Ectodermal cell (in vitro differentiated cells): ENCODE measurements at regions not wholly inside any gene's neighbourhood (a gene's known extent, or its start where the extent isn't known, plus 50 kb on each side); places are given as distances from the start of the nearest gene placed in this dataset.

Source experiments
- H3K27ac ChIP-seq: 2 replicates; pipeline ENCODE4 v1.7.0; 2013; ENCODE audit warnings: mild to moderate bottlenecking, low read depth, low read length; ENCODE audit not compliant: insufficient read depth, poor library complexity, severe bottlenecking
- H3K27me3 ChIP-seq: 2 replicates; pipeline ENCODE4 v1.7.0; 2013; ENCODE audit warnings: mild to moderate bottlenecking, low read length; ENCODE audit not compliant: insufficient read depth, control insufficient read depth, poor library complexity, severe bottlenecking
- H3K36me3 ChIP-seq: one replicate; pipeline ENCODE4 v1.7.0; 2013; ENCODE audit warnings: low read length; ENCODE audit not compliant: control insufficient read depth, insufficient read depth
- H3K4me1 ChIP-seq: one replicate; pipeline ENCODE4 v1.7.0; 2013; ENCODE audit warnings: low read length; ENCODE audit not compliant: control insufficient read depth, insufficient read depth
- H3K4me3 ChIP-seq: 2 replicates; pipeline ENCODE4 v1.7.0; 2013; ENCODE audit warnings: low read depth, low read length, control low read depth; ENCODE audit not compliant: insufficient read depth
- H3K9me3 ChIP-seq: 2 replicates; pipeline ENCODE4 v1.7.0; 2013; ENCODE audit warnings: mild to moderate bottlenecking, low read length, moderate library complexity; ENCODE audit not compliant: control insufficient read depth
- WGBS, 2 experiments: methylation state at CpG; one replicate each; pipeline ENCODE4 v1.1.7; 2013; ENCODE audit warnings: missing lambda C conversion rate in 2 of 2; 5-methylcytosine and 5-hydroxymethylcytosine counted together

DNA sequence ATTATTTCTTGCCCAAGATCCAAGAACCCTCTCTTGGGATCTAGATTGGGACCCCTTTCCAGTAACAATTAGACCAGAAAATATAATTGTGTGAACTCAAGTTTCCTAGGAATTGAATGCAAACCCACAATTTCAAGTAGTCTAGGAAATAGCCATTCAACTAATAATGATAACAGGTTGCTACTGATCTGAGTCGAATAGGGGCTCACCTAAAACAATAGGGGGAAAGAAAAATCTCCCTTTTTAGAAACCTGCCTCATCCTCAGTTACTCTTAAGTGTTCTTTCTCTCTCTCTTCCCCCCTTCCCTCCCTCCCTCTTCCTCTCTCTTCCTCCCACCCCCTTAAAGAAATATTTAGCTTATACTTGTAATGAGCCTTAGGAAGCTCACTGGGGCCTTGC is 555.3 kb downstream of the IGSF11 start:
- Histone ChIP-seq H3K4me1 (peaks cover 4% of the 10 kb centered on the region), H3K27me3 (no peaks in the 10 kb centered on the region), H3K4me3 (no peak overlapping the region), H3K27ac (no peak overlapping the region), H3K36me3 (no peaks in the 10 kb centered on the region), H3K9me3 (no peaks in the 10 kb centered on the region)
- 78 to 88% methylated on average over 1 of the region's 1 CpG for WGBS, 2 experiments

DNA sequence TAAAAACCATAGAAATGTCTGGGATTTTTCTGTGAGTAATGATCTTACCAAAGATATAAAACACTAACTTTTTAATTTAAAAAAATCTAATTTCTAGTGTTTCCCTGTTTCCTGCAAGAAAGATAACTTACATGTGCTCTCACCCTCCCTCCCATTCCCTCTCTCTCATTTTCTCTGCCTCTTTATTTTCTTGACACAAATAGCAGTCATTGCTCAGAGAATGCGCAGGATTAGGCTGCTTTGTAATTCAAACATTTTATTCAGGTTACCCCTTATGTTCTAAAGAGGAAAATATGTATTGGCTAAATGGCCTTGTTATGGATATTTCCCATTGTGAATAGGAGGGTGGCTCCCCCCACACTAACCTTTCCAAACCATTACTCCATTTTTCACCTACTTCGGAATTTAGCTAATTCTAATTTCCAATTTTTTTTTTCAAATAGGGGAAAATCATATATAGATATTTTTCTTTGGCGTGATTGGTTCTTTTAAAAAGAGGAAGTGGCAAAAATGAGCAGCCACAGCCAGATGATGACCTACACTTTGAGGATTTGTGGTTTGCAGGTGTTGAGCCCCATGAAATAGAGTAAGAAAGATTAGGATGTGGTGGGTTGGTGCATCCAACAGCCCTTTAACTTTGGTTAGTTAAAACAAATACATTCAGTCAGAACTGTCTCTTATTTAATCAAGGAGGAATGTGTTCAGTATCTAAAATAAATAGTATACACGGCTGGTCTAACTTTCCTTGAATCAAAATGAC is 554.4 kb downstream of the IGSF11 start:
- 23 to 36% methylated on average over 2 to 4 of the region's 4 CpGs for WGBS, 2 experiments
- no peaks in the 10 kb centered on the region for H3K9me3 ChIP-seq
- H3K27me3 ChIP-seq = no peaks in the 10 kb centered on the region
- no peak overlapping the region for H3K4me3 ChIP-seq
- H3K27ac ChIP-seq = no peak overlapping the region
- H3K4me1 ChIP-seq = peaks cover 4% of the 10 kb centered on the region
- H3K36me3 ChIP-seq = no peaks in the 10 kb centered on the region

DNA sequence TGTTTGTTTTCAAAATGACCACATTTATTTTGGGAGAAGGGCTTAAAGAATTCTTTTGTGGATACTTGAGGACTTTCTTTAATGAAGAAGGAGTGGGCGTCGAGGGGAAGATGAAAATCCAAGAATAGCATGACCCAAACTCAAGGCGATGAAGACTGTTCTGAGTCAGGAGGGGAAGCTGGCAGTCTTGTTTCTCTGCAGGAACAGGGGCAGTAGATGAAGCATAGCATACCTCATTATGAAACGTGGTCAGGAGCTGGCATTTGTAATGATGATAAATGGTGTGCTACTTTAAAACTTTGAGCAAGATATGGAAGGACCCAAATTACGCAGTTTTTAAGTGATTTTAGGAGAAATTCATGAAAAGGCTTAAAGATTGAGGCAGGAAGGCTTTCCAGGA is 549.0 kb downstream of the IGSF11 start:
- no peaks in the 10 kb centered on the region for H3K36me3 ChIP-seq
- no peaks in the 10 kb centered on the region for H3K27me3 ChIP-seq
- no peaks in the 10 kb centered on the region for H3K4me1 ChIP-seq
- H3K27ac ChIP-seq = no peak overlapping the region
- no peaks in the 10 kb centered on the region for H3K9me3 ChIP-seq
- H3K4me3 ChIP-seq = no peak overlapping the region
- WGBS, 2 experiments = 95% methylated on average over 5 of the region's 5 CpGs

DNA sequence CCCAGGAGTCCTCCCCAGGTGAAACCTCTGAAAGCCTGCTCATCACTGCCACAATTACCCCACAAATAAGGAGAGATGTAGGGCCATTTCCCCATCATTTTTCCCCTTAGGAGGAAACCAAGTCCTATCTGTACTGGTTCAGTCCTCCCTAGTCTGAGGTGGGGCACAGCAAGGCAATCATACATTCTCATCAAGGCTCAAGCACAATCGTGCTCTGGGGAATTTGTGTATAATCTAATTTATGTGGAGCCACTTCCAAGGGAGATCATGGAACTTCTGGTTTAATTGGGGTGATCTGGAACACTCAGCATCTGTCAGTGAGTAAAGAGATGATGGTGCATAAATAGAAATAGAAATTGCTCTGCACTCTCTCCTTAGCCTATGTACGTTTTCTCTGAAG is 546.9 kb downstream of the IGSF11 start:
- H3K36me3 ChIP-seq = no peaks in the 10 kb centered on the region
- 87 to 93% methylated on average over 2 of the region's 2 CpGs for whole genome bisulfite sequencing, 2 experiments
- no peak overlapping the region for H3K4me3 ChIP-seq
- H3K27me3 ChIP-seq = no peaks in the 10 kb centered on the region
- H3K9me3 ChIP-seq = no peaks in the 10 kb centered on the region
- H3K27ac ChIP-seq = no peak overlapping the region
- H3K4me1 ChIP-seq = no peaks in the 10 kb centered on the region

DNA sequence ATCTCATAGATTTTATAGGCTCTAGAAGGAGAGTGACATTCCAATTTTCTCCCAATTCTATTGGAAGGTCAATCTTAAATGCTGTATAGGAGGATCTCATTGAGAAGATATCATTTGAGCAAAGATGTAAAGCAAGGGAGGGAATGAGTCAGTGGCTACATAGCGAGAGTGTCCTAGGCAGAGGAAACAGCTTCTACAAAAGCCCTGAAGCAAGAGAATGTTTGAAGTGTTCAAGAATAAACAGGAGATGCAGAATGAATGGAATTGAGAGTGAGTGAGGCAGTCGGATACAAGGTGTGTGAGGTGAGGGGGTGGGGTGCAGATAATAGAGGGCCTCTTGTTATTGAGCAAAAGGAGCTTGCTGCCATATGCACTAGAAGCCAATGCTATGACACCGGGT is 545.9 kb downstream of the IGSF11 start:
- Histone ChIP-seq H3K4me1 (no peaks in the 10 kb centered on the region), H3K36me3 (no peaks in the 10 kb centered on the region), H3K27me3 (no peaks in the 10 kb centered on the region), H3K9me3 (no peaks in the 10 kb centered on the region), H3K4me3 (no peak overlapping the region), H3K27ac (no peak overlapping the region)
- 78 to 85% methylated on average over 2 of the region's 3 CpGs for WGBS, 2 experiments

DNA sequence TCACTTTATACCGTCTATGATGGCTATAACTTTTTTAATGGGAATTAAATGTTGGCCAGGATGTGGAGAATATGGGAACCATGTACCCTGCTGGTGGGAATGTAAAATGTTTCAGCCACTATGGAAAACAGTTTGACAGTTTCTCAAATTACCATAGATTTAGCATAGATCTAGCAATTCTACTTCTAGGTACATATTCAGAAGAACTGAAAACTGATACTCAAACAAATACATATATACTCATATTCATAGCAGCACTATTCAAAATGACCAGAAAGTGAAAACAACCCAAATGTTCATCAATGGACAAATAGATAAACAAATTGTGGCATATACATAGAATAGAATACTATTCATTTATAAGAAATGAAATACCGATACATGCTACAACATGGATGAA is 539.4 kb downstream of the IGSF11 start:
- WGBS, 2 experiments = 100% methylated on average over 1 to 2 of the region's 2 CpGs
- no peaks in the 10 kb centered on the region for H3K4me1 ChIP-seq
- H3K9me3 ChIP-seq = no peaks in the 10 kb centered on the region
- no peaks in the 10 kb centered on the region for H3K27me3 ChIP-seq
- H3K27ac ChIP-seq = no peak overlapping the region
- H3K4me3 ChIP-seq = no peak overlapping the region
- no peaks in the 10 kb centered on the region for H3K36me3 ChIP-seq

DNA sequence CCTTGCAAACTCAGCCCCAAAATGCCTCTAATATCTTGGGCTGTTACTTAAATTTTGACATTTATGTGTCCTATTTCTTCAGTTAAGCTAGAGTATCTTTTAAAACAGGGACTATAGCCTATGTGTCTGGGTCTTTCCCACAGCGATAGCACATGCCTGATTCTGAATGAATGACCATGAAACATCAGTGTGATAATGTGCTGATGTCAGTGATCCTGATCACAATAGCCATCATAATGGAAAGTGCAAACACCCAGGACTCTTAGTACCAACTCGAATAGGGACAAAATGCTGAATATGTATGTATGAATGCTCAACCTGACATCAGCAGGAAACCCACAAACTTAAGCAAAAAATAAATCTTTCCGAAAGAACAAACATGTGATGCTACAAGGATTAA is 537.4 kb downstream of the IGSF11 start:
- H3K27me3 ChIP-seq = no peaks in the 10 kb centered on the region
- WGBS, 2 experiments = 92 to 100% methylated on average over 2 to 3 of the region's 3 CpGs
- H3K9me3 ChIP-seq = no peaks in the 10 kb centered on the region
- H3K4me3 ChIP-seq = no peak overlapping the region
- H3K4me1 ChIP-seq = peaks cover 10% of the 10 kb centered on the region
- H3K27ac ChIP-seq = no peak overlapping the region
- no peaks in the 10 kb centered on the region for H3K36me3 ChIP-seq

DNA sequence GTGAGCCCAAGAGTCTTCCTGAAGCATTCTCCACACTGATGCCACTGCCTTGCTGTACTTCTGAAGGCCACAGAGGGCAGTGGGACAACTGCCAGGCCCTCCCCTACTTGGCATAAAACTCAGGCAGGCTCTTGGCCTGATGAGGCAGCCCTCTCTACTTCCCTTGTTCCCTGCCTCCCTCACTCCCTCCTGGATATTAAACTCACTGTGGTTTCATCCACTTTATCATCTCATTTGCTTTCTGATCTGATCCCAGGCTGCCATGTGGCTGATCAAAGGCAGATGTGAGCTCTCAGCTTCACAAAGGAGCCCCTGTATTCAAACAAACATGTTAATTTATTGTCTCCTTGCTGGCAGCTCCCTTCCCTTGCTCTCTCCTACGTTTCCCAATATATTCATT is 533.5 kb downstream of the IGSF11 start:
- no peaks in the 10 kb centered on the region for H3K27me3 ChIP-seq
- no peak overlapping the region for H3K4me3 ChIP-seq
- H3K4me1 ChIP-seq = peaks cover 10% of the 10 kb centered on the region
- H3K9me3 ChIP-seq = no peaks in the 10 kb centered on the region
- H3K27ac ChIP-seq = no peak overlapping the region
- WGBS, 2 experiments = 9 to 23% methylated on average over 1 of the region's 1 CpG
- no peaks in the 10 kb centered on the region for H3K36me3 ChIP-seq

DNA sequence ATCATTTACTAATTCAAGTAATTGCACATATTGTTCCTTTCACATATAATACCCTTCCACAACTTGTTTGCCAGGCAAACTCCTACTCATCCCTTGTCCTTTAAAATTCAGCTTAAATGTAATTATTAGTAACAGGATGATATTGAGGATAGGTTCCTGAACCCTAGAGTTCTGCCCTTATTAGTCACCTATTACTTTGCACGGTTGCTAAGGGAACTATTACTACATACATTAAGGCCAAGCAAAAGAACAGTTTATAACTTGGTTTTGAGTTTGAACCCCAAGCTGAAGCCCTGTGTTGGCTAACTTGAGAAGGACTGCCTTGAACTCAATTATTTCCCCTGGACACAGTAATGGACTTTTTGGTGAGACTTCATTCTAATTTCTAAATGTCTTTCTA is 529.7 kb downstream of the IGSF11 start:
- 91 to 100% methylated on average over 1 of the region's 1 CpG for WGBS, 2 experiments
- Histone ChIP-seq H3K27me3 (no peaks in the 10 kb centered on the region), H3K9me3 (no peaks in the 10 kb centered on the region), H3K4me1 (peaks cover 10% of the 10 kb centered on the region), H3K4me3 (no peak overlapping the region), H3K27ac (no peak overlapping the region), H3K36me3 (no peaks in the 10 kb centered on the region)

DNA sequence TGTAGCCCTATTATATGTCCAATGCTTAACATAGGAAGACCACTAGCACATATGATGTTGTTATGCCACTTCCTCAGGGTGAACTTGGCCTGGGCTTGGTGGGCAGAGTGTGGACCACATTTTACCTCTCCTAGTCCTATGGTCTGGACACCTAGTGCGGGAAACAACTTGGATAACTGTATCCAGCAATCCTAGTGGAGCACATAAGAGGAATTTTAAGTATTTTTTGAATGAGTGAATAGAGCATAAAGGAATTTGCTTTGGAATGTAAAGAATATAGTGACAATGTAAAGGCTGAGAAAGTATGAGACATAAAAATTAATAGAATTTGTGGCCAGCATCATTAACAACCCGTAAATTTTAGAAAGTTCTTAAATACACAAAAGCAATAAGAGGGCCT is 528.9 kb downstream of the IGSF11 start:
- Histone ChIP-seq H3K4me3 (no peak overlapping the region), H3K27me3 (no peaks in the 10 kb centered on the region), H3K36me3 (no peaks in the 10 kb centered on the region), H3K27ac (no peak overlapping the region), H3K9me3 (no peaks in the 10 kb centered on the region), H3K4me1 (peaks cover 10% of the 10 kb centered on the region)
- WGBS, 2 experiments = 95 to 100% methylated on average over 1 to 2 of the region's 2 CpGs

DNA sequence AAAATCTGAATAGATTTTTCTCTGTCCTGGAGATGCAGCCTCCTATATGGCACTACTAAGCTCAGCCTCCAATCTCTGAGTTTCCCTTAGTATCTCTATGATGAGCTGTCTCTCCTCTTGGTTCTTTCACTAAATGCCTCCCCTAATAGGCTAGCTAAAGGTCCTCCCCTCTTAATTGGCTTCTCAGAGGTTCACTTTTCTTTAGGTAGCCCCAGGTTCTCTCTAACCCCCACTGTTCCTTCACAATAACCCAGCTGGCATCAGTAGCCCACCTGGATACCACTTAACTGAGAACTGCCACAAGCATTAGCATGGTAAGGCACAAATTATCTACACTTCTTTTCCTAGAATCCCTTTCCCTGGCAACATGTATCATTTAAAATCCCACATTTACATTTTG is 523.2 kb downstream of the IGSF11 start:
- H3K4me3 ChIP-seq = no peak overlapping the region
- H3K27me3 ChIP-seq = no peaks in the 10 kb centered on the region
- no peaks in the 10 kb centered on the region for H3K4me1 ChIP-seq
- H3K9me3 ChIP-seq = no peaks in the 10 kb centered on the region
- no peaks in the 10 kb centered on the region for H3K36me3 ChIP-seq
- H3K27ac ChIP-seq = no peak overlapping the region
